GM18508 (cell line): ENCODE measurements at regions not wholly inside any gene's neighbourhood (a gene's known extent, or its start where the extent isn't known, plus 50 kb on each side); places are given as distances from the start of the nearest gene placed in this dataset.
"Not testable (repeated sequence)": the region's sequence is repeated elsewhere in the genome, so short reads cannot be mapped to it uniquely, and the experiment has no call there.

ENCODE experiments used
- ATAC-seq: cut with Tn5 transposase; IDR thresholded peaks from one replicate; pipeline ENCODE4 v1.9.1; 2021; ENCODE audit warnings: moderate number of reproducible peaks; ENCODE audit not compliant: insufficient read depth, unreplicated experiment

- ATAC-seq = no peak
Measured at GRCh38 chr1:185388346-185388745, 71.3 kb upstream of the IVNS1ABP start.

GRCh38 chr1:185385991-185386390 lies 68.9 kb upstream of the IVNS1ABP start:
- ATAC-seq = no peak

GRCh38 chr1:185383805-185384204 lies 66.8 kb upstream of the IVNS1ABP start:
- ATAC-seq = not testable (repeated sequence)

- no peak for ATAC-seq
Measured at GRCh38 chr1:185377831-185378230, 60.8 kb upstream of the IVNS1ABP start.

- ATAC-seq = no peak
Measured at GRCh38 chr1:185376840-185377635, 60.0 kb upstream of the IVNS1ABP start.

- ATAC-seq = no peak
Measured at GRCh38 chr1:185376288-185376687, 59.2 kb upstream of the IVNS1ABP start.

GRCh38 chr1:185375583-185375982 lies 58.5 kb upstream of the IVNS1ABP start:
- ATAC-seq = no peak

GRCh38 chr1:185373813-185374529 lies 56.9 kb upstream of the IVNS1ABP start:
- no peak for ATAC-seq

- no peak for ATAC-seq
Measured at GRCh38 chr1:185369786-185370185, 52.7 kb upstream of the IVNS1ABP start.

- ATAC-seq = no peak
Measured at GRCh38 chr1:185368913-185369491, 52.0 kb upstream of the IVNS1ABP start.

GRCh38 chr1:185368313-185368855 lies 51.3 kb upstream of the IVNS1ABP start:
- no peak for ATAC-seq

- ATAC-seq = no peak
Measured at GRCh38 chr1:185367218-185367617, 50.2 kb upstream of the IVNS1ABP start.
